Activated CD4-positive, CD25-positive, alpha-beta regulatory T cell treated with anti-CD3 and anti-CD28 coated beads, Interleukin-2, amount 50 U/mL, for 24 hours (primary cell): ENCODE measurements at regions not wholly inside any gene's neighbourhood (a gene's known extent, or its start where the extent isn't known, plus 50 kb on each side); places are given as distances from the start of the nearest gene placed in this dataset.
"Not testable (repeated sequence)": the region's sequence is repeated elsewhere in the genome, so short reads cannot be mapped to it uniquely, and the experiment has no call there.

Experiments used
- ATAC-seq, 2 donors: fragments of 150-1000 bp; cut with Tn5 transposase; one replicate each; pipeline ENCODE4 v1.10.0; 2021; ENCODE audit warnings: mild to moderate bottlenecking in 1 of 2, moderate library complexity in 1 of 2

GRCh38 chr12:93980711-93981110 is 167.7 kb upstream of the PLXNC1 start:
- ATAC-seq, result no peak

- ATAC-seq, result no peak
These were observed 167.0 kb upstream of the PLXNC1 start for GRCh38 chr12:93981411-93981810.

GRCh38 chr12:93982771-93983315 is 165.5 kb upstream of the PLXNC1 start:
- ATAC-seq, result peak; percentile 83 to 90

GRCh38 chr12:93984005-93984404 is 164.4 kb upstream of the PLXNC1 start:
- no peak for ATAC-seq

- no peak for ATAC-seq
These were observed 158.4 kb upstream of the PLXNC1 start for GRCh38 chr12:93989949-93990348.

GRCh38 chr12:93990832-93991803 is 157.3 kb upstream of the PLXNC1 start:
- ATAC-seq, result no peak

- ATAC-seq, result no peak
These were observed 156.4 kb upstream of the PLXNC1 start for GRCh38 chr12:93991829-93992461.

- ATAC-seq, result no peak
These were observed 153.7 kb upstream of the PLXNC1 start for GRCh38 chr12:93994721-93995120.

GRCh38 chr12:93996321-93996720 is 152.1 kb upstream of the PLXNC1 start:
- ATAC-seq, result no peak

- ATAC-seq, result no peak
These were observed 146.7 kb upstream of the PLXNC1 start for GRCh38 chr12:94001691-94002090.

GRCh38 chr12:94002925-94003324 is 145.5 kb upstream of the PLXNC1 start:
- not testable (repeated sequence) for ATAC-seq

- ATAC-seq, result not testable (repeated sequence)
These were observed 140.5 kb upstream of the PLXNC1 start for GRCh38 chr12:94007833-94008232.

- no peak for ATAC-seq
These were observed 138.1 kb upstream of the PLXNC1 start for GRCh38 chr12:94010307-94010706.

GRCh38 chr12:94012071-94012470 is 136.3 kb upstream of the PLXNC1 start:
- no peak for ATAC-seq

- no peak for ATAC-seq
These were observed 135.8 kb upstream of the PLXNC1 start for GRCh38 chr12:94012590-94012989.

- ATAC-seq, result not testable (repeated sequence)
These were observed 131.1 kb upstream of the PLXNC1 start for GRCh38 chr12:94017247-94017646.

- no peak for ATAC-seq
These were observed 128.0 kb upstream of the PLXNC1 start for GRCh38 chr12:94020335-94020734.

GRCh38 chr12:94023879-94024278 is 124.5 kb upstream of the PLXNC1 start:
- no peak for ATAC-seq

GRCh38 chr12:94025068-94025467 is 123.3 kb upstream of the PLXNC1 start:
- no peak for ATAC-seq

- no peak for ATAC-seq
These were observed 122.6 kb upstream of the PLXNC1 start for GRCh38 chr12:94025756-94026155.

- ATAC-seq, result no peak
These were observed 121.8 kb upstream of the PLXNC1 start for GRCh38 chr12:94026596-94026995.

- ATAC-seq, result no peak
These were observed 120.8 kb upstream of the PLXNC1 start for GRCh38 chr12:94027561-94027960.

- ATAC-seq, result no peak
These were observed 116.6 kb upstream of the PLXNC1 start for GRCh38 chr12:94031763-94032162.

GRCh38 chr12:94032368-94032767 is 116.0 kb upstream of the PLXNC1 start:
- ATAC-seq, result no peak
